ENCODE measurements at regions not wholly inside any gene's neighbourhood (a gene's known extent, or its start where the extent isn't known, plus 50 kb on each side); places are given as distances from the start of the nearest gene placed in this dataset.

DNA sequence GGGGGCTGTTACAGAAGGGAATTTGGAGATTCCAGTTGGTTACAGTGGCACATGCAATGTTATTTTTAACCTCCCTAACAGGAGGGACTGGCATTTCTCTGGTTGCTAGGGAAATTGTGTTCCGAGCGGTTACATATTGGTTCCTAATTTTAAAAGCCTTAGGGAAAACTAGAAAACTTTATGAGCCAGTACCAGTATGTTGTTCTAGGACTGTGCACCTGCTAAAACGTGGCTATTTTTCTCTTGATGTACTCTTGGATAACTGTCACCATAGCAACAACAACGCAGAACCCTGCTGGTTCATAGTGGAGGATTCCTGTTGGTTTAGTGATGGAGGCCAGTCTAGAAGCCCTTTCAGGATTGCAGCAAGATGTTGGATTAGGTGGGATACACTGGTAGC is 68.9 kb upstream of the PGBD5 start:
- TF ChIP-seq CTCF (IDR thresholded peaks at IDR 0.05; ENCODE audit: low read depth, low read length): no peak
- TF ChIP-seq POLR2A (IDR thresholded peaks at IDR 0.05; ENCODE audit: extremely low read depth, insufficient read length): no peak
